Stimulated activated naive B cell treated with anti-CD40 and anti-IgM and Interleukin-4, amounts not matched to agents 10 μg/mL and 1 μg/mL and 100 μg/mL, for 72 hours (primary cell): ENCODE measurements at regions not wholly inside any gene's neighbourhood (a gene's known extent, or its start where the extent isn't known, plus 50 kb on each side); places are given as distances from the start of the nearest gene placed in this dataset.

Experiments
- ATAC-seq, 2 donors: fragments of 150-1000 bp; cut with Tn5 transposase; replicated peaks; 2 replicates each; pipeline ENCODE4 v1.10.0; 2021; ENCODE audit warnings: moderate library complexity in 1 of 2
- DNase-seq: peaks from one replicate; pipeline ENCODE4 v3.0.0; 2021
- H3K27ac Mint-ChIP-seq: one replicate; pipeline ENCODE4 v1.8.0; 2022; ENCODE audit warnings: mild to moderate bottlenecking, mixed read lengths
- H3K27me3 Mint-ChIP-seq, 2 donors: one replicate each; pipeline ENCODE4 v1.8.0; 2022; ENCODE audit warnings: mixed read lengths in 2 of 2
- H3K36me3 Mint-ChIP-seq, 2 donors: one replicate each; pipeline ENCODE4 v1.8.0; 2022; ENCODE audit warnings: mixed read lengths in 2 of 2, mild to moderate bottlenecking in 1 of 2
- H3K4me1 Mint-ChIP-seq, 2 donors: one replicate each; pipeline ENCODE4 v1.8.0; 2022; ENCODE audit warnings: mixed read lengths in 2 of 2, mild to moderate bottlenecking in 1 of 2
- H3K4me3 Mint-ChIP-seq, 2 donors: one replicate each; pipeline ENCODE4 v1.8.0; 2022; ENCODE audit warnings: mild to moderate bottlenecking in 2 of 2, mixed read lengths in 2 of 2, moderate library complexity in 1 of 2
- H3K9me3 Mint-ChIP-seq, 2 donors: one replicate each; pipeline ENCODE4 v1.8.0; 2022; ENCODE audit warnings: mixed read lengths in 2 of 2, mild to moderate bottlenecking in 1 of 2

DNA sequence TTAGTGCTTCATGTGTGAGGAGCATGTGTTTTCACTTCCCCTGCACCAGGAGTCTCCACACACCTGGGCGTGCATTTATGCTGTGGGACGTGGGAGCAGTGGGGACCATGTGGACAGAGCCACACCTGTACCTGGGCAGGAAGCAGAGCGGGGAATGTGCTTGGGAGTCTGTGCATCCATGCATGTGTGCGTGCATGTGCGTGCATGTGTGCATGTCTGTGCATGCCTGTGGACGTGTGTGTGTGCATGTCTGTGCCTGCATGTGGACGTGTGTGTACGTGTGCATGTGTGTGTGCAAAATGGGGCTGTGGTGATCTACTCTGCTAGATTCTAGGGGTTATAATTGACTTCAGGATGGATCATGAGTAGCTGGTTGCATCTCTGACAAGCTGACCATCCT, 224.0 kb upstream of the GMDS start:
- ATAC-seq: no peak
- no peaks in the 10 kb centered on the region for H3K9me3 Mint-ChIP-seq
- no peaks in the 10 kb centered on the region for H3K36me3 Mint-ChIP-seq
- no peak overlapping the region for H3K27ac Mint-ChIP-seq
- H3K4me3 Mint-ChIP-seq: no peak overlapping the region
- DNase-seq: no peak
- peaks cover 21 to 36% of the 10 kb centered on the region in 2 donors for H3K27me3 Mint-ChIP-seq
- H3K4me1 Mint-ChIP-seq: no peaks in the 10 kb centered on the region

GRCh38 chr6:2468601-2468955, 223.2 kb upstream of the GMDS start:
- ATAC-seq (no peak), DNase-seq (no peak)
- no peaks in the 10 kb centered on the region for H3K36me3 Mint-ChIP-seq
- H3K27me3 Mint-ChIP-seq: peaks cover 21 to 36% of the 10 kb centered on the region in 2 donors
- H3K9me3 Mint-ChIP-seq: no peaks in the 10 kb centered on the region
- no peak overlapping the region for H3K4me3 Mint-ChIP-seq
- H3K4me1 Mint-ChIP-seq: no peaks in the 10 kb centered on the region
- no peak overlapping the region for H3K27ac Mint-ChIP-seq

- Mint-ChIP-seq H3K27ac (no peak overlapping the region), H3K4me3 (no peak overlapping the region), H3K9me3 (no peaks in the 10 kb centered on the region), H3K27me3 (peaks cover 21 to 36% of the 10 kb centered on the region in 2 donors), H3K36me3 (no peaks in the 10 kb centered on the region), H3K4me1 (no peaks in the 10 kb centered on the region)
- ATAC-seq: no peak
- DNase-seq: no peak
Observed at GRCh38 chr6:2467929-2468600, 222.7 kb upstream of the GMDS start.

GRCh38 chr6:2465336-2465735, 219.9 kb upstream of the GMDS start:
- H3K4me3 Mint-ChIP-seq: no peak overlapping the region
- peaks cover 25 to 36% of the 10 kb centered on the region in 2 donors for H3K27me3 Mint-ChIP-seq
- no peaks in the 10 kb centered on the region for H3K9me3 Mint-ChIP-seq

DNA sequence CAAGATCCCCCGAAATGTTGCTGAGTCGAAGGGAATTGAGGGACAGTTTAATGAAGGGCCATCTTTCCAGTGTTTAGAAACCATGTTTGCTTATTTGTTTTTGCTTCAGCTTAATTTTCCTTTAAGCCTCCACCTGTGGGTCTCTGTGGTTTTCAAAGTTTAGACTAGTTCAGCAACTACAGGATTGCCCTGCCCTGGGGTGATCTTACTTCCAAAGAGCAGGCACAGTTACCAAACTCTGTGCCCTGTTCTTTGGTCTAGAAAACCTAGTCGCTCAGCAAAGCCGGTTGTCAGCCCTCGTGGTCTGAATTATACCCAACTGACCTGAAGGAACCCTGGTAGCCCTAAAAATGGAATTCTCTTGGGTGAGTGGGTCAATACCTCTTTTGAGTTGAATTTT, 219.2 kb upstream of the GMDS start:
- Mint-ChIP-seq H3K4me1 (no peaks in the 10 kb centered on the region), H3K9me3 (no peaks in the 10 kb centered on the region), H3K36me3 (no peaks in the 10 kb centered on the region), H3K4me3 (no peak overlapping the region), H3K27me3 (peaks cover 25 to 36% of the 10 kb centered on the region in 2 donors), H3K27ac (no peak overlapping the region)
- ATAC-seq: no peak
- no peak for DNase-seq

More at GRCh38 chr6:2465336-2465735, 219.9 kb upstream of the GMDS start:
- Mint-ChIP-seq H3K27ac (no peak overlapping the region), H3K36me3 (no peaks in the 10 kb centered on the region), H3K4me1 (no peaks in the 10 kb centered on the region)
- ATAC-seq: no peak
- DNase-seq: no peak

GRCh38 chr6:2462831-2463230, 217.4 kb upstream of the GMDS start:
- no peak for DNase-seq
- no peak for ATAC-seq
- no peaks in the 10 kb centered on the region for H3K4me1 Mint-ChIP-seq
- no peak overlapping the region for H3K27ac Mint-ChIP-seq
- no peaks in the 10 kb centered on the region for H3K36me3 Mint-ChIP-seq
- H3K27me3 Mint-ChIP-seq: peaks cover 12 to 19% of the 10 kb centered on the region in 2 donors
- H3K4me3 Mint-ChIP-seq: no peak overlapping the region
- no peaks in the 10 kb centered on the region for H3K9me3 Mint-ChIP-seq

DNA sequence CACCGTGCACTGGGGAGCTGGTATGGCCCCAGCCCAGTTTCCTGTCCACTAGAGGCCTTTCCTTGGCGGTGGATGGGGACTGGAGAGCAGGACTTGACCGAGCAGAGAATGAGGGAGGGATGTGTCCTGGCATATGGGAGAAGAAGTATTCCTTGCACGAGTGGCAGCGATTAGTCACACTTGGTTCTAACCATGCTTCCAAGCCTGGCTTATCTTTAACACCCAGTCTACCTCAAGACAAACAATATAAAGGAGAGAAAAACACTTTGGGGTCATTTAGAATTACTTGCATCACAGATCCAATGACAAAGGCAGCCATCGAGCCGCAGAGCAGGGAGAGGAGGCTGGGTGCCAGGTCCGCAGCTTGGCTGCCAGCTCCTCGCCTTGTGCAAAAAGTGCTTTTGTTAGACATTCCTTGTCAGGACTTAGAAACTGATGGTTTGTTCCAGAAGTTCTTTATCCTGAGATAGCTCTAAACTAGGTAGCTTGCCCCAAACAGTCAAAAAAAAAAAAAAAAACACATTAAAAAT, 214.9 kb upstream of the GMDS start:
- H3K27ac Mint-ChIP-seq: no peak overlapping the region
- peaks cover 1 to 3% of the 10 kb centered on the region in 2 donors for H3K27me3 Mint-ChIP-seq
- DNase-seq (no peak), ATAC-seq (no peak)
- H3K4me1 Mint-ChIP-seq: no peaks in the 10 kb centered on the region
- no peaks in the 10 kb centered on the region for H3K36me3 Mint-ChIP-seq
- no peaks in the 10 kb centered on the region for H3K9me3 Mint-ChIP-seq
- H3K4me3 Mint-ChIP-seq: no peak overlapping the region

DNA sequence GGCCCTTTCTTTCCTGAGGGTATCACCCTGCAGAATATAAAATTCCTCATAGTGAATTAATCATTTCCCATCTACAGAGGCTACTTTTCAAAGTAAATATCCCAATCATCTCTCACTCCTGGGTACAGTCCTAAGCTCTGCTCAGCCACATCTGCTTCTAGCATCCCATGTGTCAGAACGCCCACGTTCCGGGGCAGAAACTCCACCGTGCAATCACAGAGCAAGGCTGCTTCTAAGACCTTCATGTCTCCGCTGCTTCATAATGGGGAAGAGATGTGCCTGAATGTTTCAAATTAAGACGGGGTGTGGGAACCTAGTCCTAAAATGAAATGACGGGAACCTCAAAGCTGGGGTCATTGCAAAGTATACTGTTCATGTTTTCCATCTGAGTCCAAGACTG, 208.8 kb upstream of the GMDS start:
- H3K27ac Mint-ChIP-seq: no peak overlapping the region
- ATAC-seq (no peak), DNase-seq (no peak)
- H3K36me3 Mint-ChIP-seq: peaks cover 0 to 4% of the 10 kb centered on the region in 2 donors
- H3K27me3 Mint-ChIP-seq: peaks cover 15 to 17% of the 10 kb centered on the region in 2 donors
- H3K9me3 Mint-ChIP-seq: no peaks in the 10 kb centered on the region
- no peaks in the 10 kb centered on the region for H3K4me1 Mint-ChIP-seq
- no peak overlapping the region for H3K4me3 Mint-ChIP-seq

- Mint-ChIP-seq H3K27me3 (peaks cover 20 to 27% of the 10 kb centered on the region in 2 donors), H3K4me3 (no peak overlapping the region), H3K4me1 (peaks cover 3 to 6% of the 10 kb centered on the region in 2 donors), H3K9me3 (no peaks in the 10 kb centered on the region), H3K27ac (no peak overlapping the region), H3K36me3 (peaks cover 0 to 8% of the 10 kb centered on the region in 2 donors)
- DNase-seq: no peak
- ATAC-seq: no peak
Observed at GRCh38 chr6:2450546-2450945, 205.1 kb upstream of the GMDS start.

DNA sequence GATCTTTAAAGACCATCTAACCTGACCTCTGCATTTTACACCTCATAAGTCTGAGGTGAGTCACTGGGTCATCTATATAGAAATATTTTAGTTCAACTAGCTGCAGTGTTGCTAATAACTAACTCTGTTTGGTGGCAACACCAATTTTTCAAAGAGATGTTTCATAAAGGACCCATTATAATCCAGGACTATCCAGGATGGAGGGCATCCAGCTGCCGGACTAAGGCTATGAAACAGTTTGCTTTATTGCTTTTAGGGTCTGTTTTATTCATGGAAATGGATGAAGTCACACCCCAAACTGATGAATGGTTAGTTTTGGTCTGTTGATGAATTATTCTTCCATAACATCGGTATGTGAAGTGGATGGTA, 204.2 kb upstream of the GMDS start:
- no peaks in the 10 kb centered on the region for H3K9me3 Mint-ChIP-seq
- peaks cover 0 to 9% of the 10 kb centered on the region in 2 donors for H3K36me3 Mint-ChIP-seq
- peaks cover 3 to 6% of the 10 kb centered on the region in 2 donors for H3K4me1 Mint-ChIP-seq
- H3K27me3 Mint-ChIP-seq: peaks cover 17 to 27% of the 10 kb centered on the region in 2 donors
- no peak overlapping the region for H3K27ac Mint-ChIP-seq
- H3K4me3 Mint-ChIP-seq: no peak overlapping the region
- DNase-seq: no peak
- ATAC-seq: no peak

DNA sequence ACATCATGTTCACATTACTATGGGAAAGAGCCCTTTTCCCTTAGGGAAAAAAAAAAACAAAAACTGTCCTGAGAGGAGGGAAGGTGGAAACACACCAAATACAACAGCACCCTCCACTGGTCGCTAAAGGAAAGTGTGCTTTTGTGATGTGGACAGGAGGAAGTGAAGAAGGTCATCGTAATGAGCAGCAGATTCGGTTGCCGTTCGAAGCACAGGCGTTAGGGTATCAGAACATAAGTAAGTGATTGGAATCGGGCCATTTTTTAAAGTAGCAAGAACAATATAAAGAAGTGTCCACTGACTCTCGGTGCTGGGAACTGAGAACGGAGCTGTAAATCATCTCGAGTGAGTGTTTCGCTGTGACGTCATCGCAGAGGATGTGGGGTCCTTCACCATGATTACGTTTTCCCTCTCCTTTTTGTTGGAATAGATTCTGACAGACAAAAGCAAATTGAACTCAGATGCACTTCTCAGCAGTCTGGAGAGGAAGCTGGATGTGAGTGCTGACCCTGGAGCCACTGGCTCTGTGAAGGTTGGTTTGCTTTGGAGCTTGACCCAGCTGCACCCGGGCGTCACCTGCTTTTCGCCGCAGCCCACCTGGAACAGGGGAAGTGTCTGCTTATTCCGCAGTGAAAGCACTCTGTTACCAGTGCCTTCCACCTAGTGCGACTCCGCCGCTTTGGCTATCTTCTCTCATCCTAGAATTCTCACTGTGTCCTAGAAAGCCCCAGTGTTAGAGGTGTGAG, 203.6 kb upstream of the GMDS start:
- peaks cover 17 to 23% of the 10 kb centered on the region in 2 donors for H3K27me3 Mint-ChIP-seq
- H3K4me3 Mint-ChIP-seq: peak overlapping the region; percentile 40 to 73
- ATAC-seq (peak; percentile 67 to 85), DNase-seq (no peak)
- H3K4me1 Mint-ChIP-seq: peaks cover 3 to 6% of the 10 kb centered on the region in 2 donors
- peaks cover 0 to 14% of the 10 kb centered on the region in 2 donors for H3K36me3 Mint-ChIP-seq
- H3K27ac Mint-ChIP-seq: peak overlapping the region; percentile 49
- no peaks in the 10 kb centered on the region for H3K9me3 Mint-ChIP-seq

- no peak overlapping the region for H3K27ac Mint-ChIP-seq
- H3K27me3 Mint-ChIP-seq: peaks cover 14 to 20% of the 10 kb centered on the region in 2 donors
- ATAC-seq (no peak), DNase-seq (no peak)
- H3K9me3 Mint-ChIP-seq: no peaks in the 10 kb centered on the region
- peaks cover 0 to 16% of the 10 kb centered on the region in 2 donors for H3K36me3 Mint-ChIP-seq
- H3K4me1 Mint-ChIP-seq: peaks cover 3 to 6% of the 10 kb centered on the region in 2 donors
- no peak overlapping the region for H3K4me3 Mint-ChIP-seq
Observed at GRCh38 chr6:2447931-2448330, 202.5 kb upstream of the GMDS start.

DNA sequence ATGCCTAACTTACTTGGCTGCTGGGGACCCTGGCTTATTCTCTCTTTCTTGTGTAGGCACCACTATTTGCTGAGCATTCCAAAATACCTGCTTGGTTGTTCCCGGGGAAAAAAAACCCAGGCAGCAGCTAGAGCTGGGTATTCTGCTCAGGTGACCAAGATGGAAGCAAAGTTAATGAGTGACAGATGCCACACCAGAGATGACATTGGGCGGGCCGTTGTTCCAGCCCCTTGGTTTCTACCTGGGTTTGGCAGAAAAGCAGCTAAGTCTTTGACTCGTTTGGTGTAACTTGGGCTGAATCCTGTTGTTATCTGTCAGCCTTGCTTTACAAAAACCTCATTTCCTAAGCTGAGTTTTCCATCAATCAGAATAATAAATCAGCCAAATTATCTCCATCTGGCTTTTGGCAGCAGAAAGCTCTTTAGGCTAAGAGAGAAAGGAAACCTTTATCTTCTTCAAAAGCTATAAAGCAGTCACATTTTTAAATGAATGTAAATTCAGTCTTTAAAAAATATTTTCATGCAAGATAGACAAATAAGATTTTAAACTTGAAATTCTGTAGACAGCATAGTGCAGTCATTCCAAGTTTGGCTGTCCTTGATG, 202.0 kb upstream of the GMDS start:
- Mint-ChIP-seq H3K4me1 (peaks cover 3 to 6% of the 10 kb centered on the region in 2 donors), H3K27me3 (peaks cover 14 to 20% of the 10 kb centered on the region in 2 donors), H3K27ac (no peak overlapping the region), H3K36me3 (peaks cover 0 to 16% of the 10 kb centered on the region in 2 donors), H3K9me3 (no peaks in the 10 kb centered on the region), H3K4me3 (no peak overlapping the region)
- DNase-seq (no peak), ATAC-seq (no peak)

GRCh38 chr6:2441601-2442475, 196.4 kb upstream of the GMDS start:
- no peak overlapping the region for H3K4me3 Mint-ChIP-seq
- DNase-seq (no peak), ATAC-seq (no peak)
- no peaks in the 10 kb centered on the region for H3K27me3 Mint-ChIP-seq
- no peaks in the 10 kb centered on the region for H3K4me1 Mint-ChIP-seq
- H3K36me3 Mint-ChIP-seq: peaks cover 2 to 8% of the 10 kb centered on the region in 2 donors
- no peaks in the 10 kb centered on the region for H3K9me3 Mint-ChIP-seq
- H3K27ac Mint-ChIP-seq: no peak overlapping the region
